Brain microvascular endothelial cell (primary cell): ENCODE measurements at regions not wholly inside any gene's neighbourhood (a gene's known extent, or its start where the extent isn't known, plus 50 kb on each side); places are given as distances from the start of the nearest gene placed in this dataset.

Experiments
- DNase-seq: peaks from one replicate; pipeline ENCODE4 v3.0.0-alpha.2; 2020
- H3K27ac ChIP-seq: fragments of 250-450 bp; sonication (Bioruptor Pico); 2 replicates; pipeline ENCODE4 v1.5.1; 2020; ENCODE audit warnings: mild to moderate bottlenecking, moderate library complexity
- H3K27me3 ChIP-seq: fragments of 250-450 bp; sonication (Bioruptor Pico); replicated peaks from 2 replicates; pipeline ENCODE4 v1.5.1; 2020; ENCODE audit warnings: mild to moderate bottlenecking
- H3K36me3 ChIP-seq: fragments of 250-450 bp; sonication (Bioruptor Pico); replicated peaks from 2 replicates; pipeline ENCODE4 v1.5.1; 2020; ENCODE audit warnings: mild to moderate bottlenecking
- H3K4me3 ChIP-seq: 2 replicates; pipeline ENCODE4 v1.5.1; 2011; ENCODE audit warnings: low read depth, mild to moderate bottlenecking, control low read depth, low read length, moderate library complexity
- in situ Hi-C: cut with HindIII; loops from 2 replicates; pipeline ENCODE4 v1.10.0; 2017; ENCODE audit warnings: low sequenced_read_pairs, low pct_ligation_motif_present
- TF ChIP-seq, protein P1 (sequence below): IDR thresholded peaks from 2 replicates; pipeline ENCODE4 v1.5.1; 2011; ENCODE audit warnings: low read depth, mild to moderate bottlenecking, moderate library complexity, low read length, control low read depth, inconsistent platforms; ENCODE audit errors: missing control alignments

- no peaks in the 10 kb centered on the region for H3K27me3 ChIP-seq
- DNase-seq: no peak
- H3K27ac ChIP-seq: no peak overlapping the region
- no peaks in the 10 kb centered on the region for H3K36me3 ChIP-seq
- TF ChIP-seq, protein P1, sequence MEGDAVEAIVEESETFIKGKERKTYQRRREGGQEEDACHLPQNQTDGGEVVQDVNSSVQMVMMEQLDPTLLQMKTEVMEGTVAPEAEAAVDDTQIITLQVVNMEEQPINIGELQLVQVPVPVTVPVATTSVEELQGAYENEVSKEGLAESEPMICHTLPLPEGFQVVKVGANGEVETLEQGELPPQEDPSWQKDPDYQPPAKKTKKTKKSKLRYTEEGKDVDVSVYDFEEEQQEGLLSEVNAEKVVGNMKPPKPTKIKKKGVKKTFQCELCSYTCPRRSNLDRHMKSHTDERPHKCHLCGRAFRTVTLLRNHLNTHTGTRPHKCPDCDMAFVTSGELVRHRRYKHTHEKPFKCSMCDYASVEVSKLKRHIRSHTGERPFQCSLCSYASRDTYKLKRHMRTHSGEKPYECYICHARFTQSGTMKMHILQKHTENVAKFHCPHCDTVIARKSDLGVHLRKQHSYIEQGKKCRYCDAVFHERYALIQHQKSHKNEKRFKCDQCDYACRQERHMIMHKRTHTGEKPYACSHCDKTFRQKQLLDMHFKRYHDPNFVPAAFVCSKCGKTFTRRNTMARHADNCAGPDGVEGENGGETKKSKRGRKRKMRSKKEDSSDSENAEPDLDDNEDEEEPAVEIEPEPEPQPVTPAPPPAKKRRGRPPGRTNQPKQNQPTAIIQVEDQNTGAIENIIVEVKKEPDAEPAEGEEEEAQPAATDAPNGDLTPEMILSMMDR: no peak
- in situ Hi-C loops: no loop called here
- H3K4me3 ChIP-seq: no peak overlapping the region
These were observed 343.0 kb upstream of the PLSCR5 start for GRCh38 chr3:146948186-146948585.

- in situ Hi-C loops: no loop called here
These were observed 324.6 kb upstream of the PLSCR5 start for GRCh38 chr3:146929696-146930095.

GRCh38 chr3:146928421-146929059 lies 323.4 kb upstream of the PLSCR5 start:
- TF ChIP-seq, protein P1: no peak
- H3K36me3 ChIP-seq: no peaks in the 10 kb centered on the region
- no peaks in the 10 kb centered on the region for H3K27me3 ChIP-seq
- no peak overlapping the region for H3K4me3 ChIP-seq
- in situ Hi-C loops: no loop called here
- no peak overlapping the region for H3K27ac ChIP-seq
- DNase-seq: no peak

More at GRCh38 chr3:146929696-146930095, 324.6 kb upstream of the PLSCR5 start:
- no peaks in the 10 kb centered on the region for H3K27me3 ChIP-seq
- H3K36me3 ChIP-seq: no peaks in the 10 kb centered on the region
- H3K4me3 ChIP-seq: no peak overlapping the region
- no peak overlapping the region for H3K27ac ChIP-seq
- DNase-seq: no peak
- TF ChIP-seq, protein P1: no peak

- in situ Hi-C loops: no loop called here
- TF ChIP-seq, protein P1: no peak
- DNase-seq: no peak
These were observed 316.5 kb upstream of the PLSCR5 start for GRCh38 chr3:146921693-146922092.

DNA sequence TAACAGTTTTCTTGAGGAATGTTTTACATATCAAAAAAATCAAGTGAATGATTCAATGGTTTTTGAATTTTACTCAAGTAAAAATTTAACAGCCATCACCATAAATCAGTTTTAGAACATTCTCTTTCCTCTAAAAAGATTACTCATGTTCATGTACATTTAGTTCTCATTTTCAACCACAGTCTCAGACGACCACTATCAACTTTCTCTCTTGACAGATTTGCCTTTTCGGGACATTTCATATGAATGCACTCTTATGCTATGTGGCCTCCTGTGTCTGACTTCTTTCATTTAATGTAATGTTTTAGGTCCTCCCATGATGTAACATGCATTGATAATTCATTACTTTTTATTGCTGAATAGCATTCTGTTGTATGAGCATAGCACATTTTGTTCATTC lies 309.3 kb upstream of the PLSCR5 start:
- H3K36me3 ChIP-seq: no peaks in the 10 kb centered on the region
- no peak overlapping the region for H3K27ac ChIP-seq
- no peak for DNase-seq
- TF ChIP-seq, protein P1: no peak
- in situ Hi-C loops: no loop called here
- no peaks in the 10 kb centered on the region for H3K27me3 ChIP-seq
- H3K4me3 ChIP-seq: no peak overlapping the region

More at GRCh38 chr3:146921693-146922092, 316.5 kb upstream of the PLSCR5 start:
- Histone ChIP-seq H3K36me3 (no peaks in the 10 kb centered on the region), H3K4me3 (no peak overlapping the region), H3K27ac (no peak overlapping the region), H3K27me3 (no peaks in the 10 kb centered on the region)
